ENCODE measurements at regions not wholly inside any gene's neighbourhood (a gene's known extent, or its start where the extent isn't known, plus 50 kb on each side); places are given as distances from the start of the nearest gene placed in this dataset.

GRCh38 chr21:17454315-17455027, 58.4 kb upstream of the CXADR start:
- Histone ChIP-seq H3K4me3 (no peak overlapping the region), H3K27ac (no peak overlapping the region), H3K9me3 (replicated peaks) (0 out of 2 replicates have a peak, but pooled peaks cover 3% of the 10 kb centered on the region), H3K27me3 (replicated peaks) (no peaks in the 10 kb centered on the region), H3K36me3 (no peaks in the 10 kb centered on the region), H3K4me1 (replicated peaks) (no peaks in the 10 kb centered on the region)
- DNase-seq (ENCODE audit: low read depth in 1 of 2, low spot score in 2 of 2) = peak; percentile 28 to 48

- Histone ChIP-seq H3K4me1 (replicated peaks) (no peaks in the 10 kb centered on the region), H3K36me3 (no peaks in the 10 kb centered on the region), H3K4me3 (no peak overlapping the region), H3K9me3 (replicated peaks) (0 out of 2 replicates have a peak, but pooled peaks cover 3% of the 10 kb centered on the region), H3K27ac (no peak overlapping the region), H3K27me3 (replicated peaks) (no peaks in the 10 kb centered on the region)
- DNase-seq (ENCODE audit: low read depth in 1 of 2, low spot score in 2 of 2) = no peak
Measured at GRCh38 chr21:17455028-17455353, 57.9 kb upstream of the CXADR start.

- H3K9me3 ChIP-seq (replicated peaks) = 0 out of 2 replicates have a peak, but pooled peaks cover 3% of the 10 kb centered on the region
- no peak overlapping the region for H3K27ac ChIP-seq
- H3K36me3 ChIP-seq = no peaks in the 10 kb centered on the region
- no peaks in the 10 kb centered on the region for H3K27me3 ChIP-seq (replicated peaks)
- DNase-seq (ENCODE audit: low read depth in 1 of 2, low spot score in 2 of 2) = no peak
- H3K4me3 ChIP-seq = no peak overlapping the region
- H3K4me1 ChIP-seq (replicated peaks) = no peaks in the 10 kb centered on the region
Measured at GRCh38 chr21:17455451-17455850, 57.4 kb upstream of the CXADR start.

GRCh38 chr21:17458279-17458678, 54.6 kb upstream of the CXADR start:
- no peaks in the 10 kb centered on the region for H3K27me3 ChIP-seq (replicated peaks)
- H3K36me3 ChIP-seq = no peaks in the 10 kb centered on the region
- H3K27ac ChIP-seq = no peak overlapping the region
- no peaks in the 10 kb centered on the region for H3K9me3 ChIP-seq (replicated peaks)
- no peak for DNase-seq (ENCODE audit: low read depth in 1 of 2, low spot score in 2 of 2)
- no peaks in the 10 kb centered on the region for H3K4me1 ChIP-seq (replicated peaks)
- H3K4me3 ChIP-seq = no peak overlapping the region

GRCh38 chr21:17460094-17460493, 52.7 kb upstream of the CXADR start:
- Histone ChIP-seq H3K36me3 (no peaks in the 10 kb centered on the region), H3K27me3 (replicated peaks) (no peaks in the 10 kb centered on the region), H3K27ac (no peak overlapping the region), H3K4me3 (no peak overlapping the region), H3K9me3 (replicated peaks) (no peaks in the 10 kb centered on the region), H3K4me1 (replicated peaks) (no peaks in the 10 kb centered on the region)
- no peak for DNase-seq (ENCODE audit: low read depth in 1 of 2, low spot score in 2 of 2)

- no peak overlapping the region for H3K27ac ChIP-seq
Measured at GRCh38 chr21:17461014-17461413, 51.8 kb upstream of the CXADR start.

GRCh38 chr21:17461582-17461981, 51.3 kb upstream of the CXADR start:
- H3K27me3 ChIP-seq (replicated peaks) = no peaks in the 10 kb centered on the region
- no peaks in the 10 kb centered on the region for H3K9me3 ChIP-seq (replicated peaks)
- no peaks in the 10 kb centered on the region for H3K4me1 ChIP-seq (replicated peaks)
- no peaks in the 10 kb centered on the region for H3K36me3 ChIP-seq
- DNase-seq (ENCODE audit: low read depth in 1 of 2, low spot score in 2 of 2) = no peak
- no peak overlapping the region for H3K4me3 ChIP-seq
- H3K27ac ChIP-seq = no peak overlapping the region

More at GRCh38 chr21:17461014-17461413, 51.8 kb upstream of the CXADR start:
- Histone ChIP-seq H3K9me3 (replicated peaks) (no peaks in the 10 kb centered on the region), H3K4me3 (no peak overlapping the region), H3K36me3 (no peaks in the 10 kb centered on the region), H3K27me3 (replicated peaks) (no peaks in the 10 kb centered on the region), H3K4me1 (replicated peaks) (no peaks in the 10 kb centered on the region)
- no peak for DNase-seq (ENCODE audit: low read depth in 1 of 2, low spot score in 2 of 2)

GRCh38 chr21:17462276-17462981, 50.4 kb upstream of the CXADR start:
- H3K27ac ChIP-seq = no peak overlapping the region
- no peaks in the 10 kb centered on the region for H3K36me3 ChIP-seq
- no peaks in the 10 kb centered on the region for H3K9me3 ChIP-seq (replicated peaks)
- H3K4me1 ChIP-seq (replicated peaks) = no peaks in the 10 kb centered on the region
- no peak overlapping the region for H3K4me3 ChIP-seq
- no peaks in the 10 kb centered on the region for H3K27me3 ChIP-seq (replicated peaks)
- no peak for DNase-seq (ENCODE audit: low read depth in 1 of 2, low spot score in 2 of 2)
